A673 (cell line): ENCODE measurements at regions not wholly inside any gene's neighbourhood (a gene's known extent, or its start where the extent isn't known, plus 50 kb on each side); places are given as distances from the start of the nearest gene placed in this dataset.

Source experiments
- CTCF ChIP-seq: fragments of 300-800, 200-600 bp; sonication (generic); conservative IDR thresholded peaks from 2 replicates; pipeline ENCODE4 v1.5.1; 2017; ENCODE audit warnings: low read depth, mild to moderate bottlenecking, antibody characterized with exemption, low read length, moderate library complexity, mixed read lengths
- EZH2 ChIP-seq: fragments of 200-600 bp; sonication (generic); IDR thresholded peaks from 2 replicates; pipeline ENCODE4 v1.6.1; 2017; ENCODE audit warnings: borderline replicate concordance, low read depth, mild to moderate bottlenecking, mixed read lengths, antibody characterized with exemption, low read length; ENCODE audit not compliant: poor library complexity, severe bottlenecking

- TF ChIP-seq EZH2: no peak
- no peak for TF ChIP-seq CTCF
Measured at GRCh38 chr2:236867441-236868260, 218.0 kb upstream of the COPS8 start.
